ENCODE measurements at regions not wholly inside any gene's neighbourhood (a gene's known extent, or its start where the extent isn't known, plus 50 kb on each side); places are given as distances from the start of the nearest gene placed in this dataset.

DNA sequence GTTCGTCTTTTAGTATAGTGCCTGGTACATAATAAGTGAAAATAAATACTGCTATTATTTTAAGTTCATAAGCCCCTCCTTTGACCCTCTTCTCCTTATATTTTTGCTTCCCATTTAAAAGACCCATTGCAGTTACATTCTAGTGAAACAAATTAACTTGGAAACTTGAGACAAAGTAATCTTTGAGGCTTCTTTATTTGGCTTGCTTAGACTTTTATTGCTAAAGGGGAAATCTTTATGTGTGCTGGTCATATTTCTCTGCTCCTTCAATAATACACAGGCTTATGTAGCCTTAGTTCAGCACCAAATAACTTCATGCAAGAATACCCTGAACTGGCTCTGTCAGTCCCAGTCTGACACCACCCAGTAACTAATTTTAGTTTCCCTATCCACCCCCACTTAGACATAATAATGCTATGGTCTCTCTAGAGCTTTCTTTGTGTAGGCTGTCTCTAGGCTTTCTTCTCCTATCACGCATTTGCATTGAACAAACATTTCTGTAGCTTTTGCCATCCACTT lies 257.8 kb downstream of the OMA1 start:
- H3K27ac ChIP-seq (ENCODE audit: low read depth in 1 of 3, low read length in 2 of 3) = no peak overlapping the region
- WGBS, 3 donors = 83 to 91% (median 83%) methylated on average over 2 of the region's 2 CpGs
- DNase-seq = no peak
- H3K27me3 ChIP-seq (ENCODE audit: control insufficient read depth in 3 of 3, insufficient read depth in 3 of 3, low read length in 3 of 3) = no peaks in the 10 kb centered on the region
- FAIRE-seq = no peak
- H3K9me3 ChIP-seq (ENCODE audit: control insufficient read depth in 2 of 2, insufficient read depth in 1 of 2, low read depth in 1 of 2, low read length in 1 of 2) = no peaks in the 10 kb centered on the region
- H3K36me3 ChIP-seq (ENCODE audit: control insufficient read depth in 3 of 3, insufficient read depth in 2 of 3, low read depth in 1 of 3, low read length in 3 of 3) = no peaks in the 10 kb centered on the region
- H3K4me3 ChIP-seq (ENCODE audit: low read depth in 1 of 3, low read length in 3 of 3) = no peak overlapping the region
- H3K4me1 ChIP-seq (ENCODE audit: control insufficient read depth in 3 of 3, insufficient read depth in 2 of 3, low read depth in 1 of 3, low read length in 2 of 3) = no peaks in the 10 kb centered on the region

DNA sequence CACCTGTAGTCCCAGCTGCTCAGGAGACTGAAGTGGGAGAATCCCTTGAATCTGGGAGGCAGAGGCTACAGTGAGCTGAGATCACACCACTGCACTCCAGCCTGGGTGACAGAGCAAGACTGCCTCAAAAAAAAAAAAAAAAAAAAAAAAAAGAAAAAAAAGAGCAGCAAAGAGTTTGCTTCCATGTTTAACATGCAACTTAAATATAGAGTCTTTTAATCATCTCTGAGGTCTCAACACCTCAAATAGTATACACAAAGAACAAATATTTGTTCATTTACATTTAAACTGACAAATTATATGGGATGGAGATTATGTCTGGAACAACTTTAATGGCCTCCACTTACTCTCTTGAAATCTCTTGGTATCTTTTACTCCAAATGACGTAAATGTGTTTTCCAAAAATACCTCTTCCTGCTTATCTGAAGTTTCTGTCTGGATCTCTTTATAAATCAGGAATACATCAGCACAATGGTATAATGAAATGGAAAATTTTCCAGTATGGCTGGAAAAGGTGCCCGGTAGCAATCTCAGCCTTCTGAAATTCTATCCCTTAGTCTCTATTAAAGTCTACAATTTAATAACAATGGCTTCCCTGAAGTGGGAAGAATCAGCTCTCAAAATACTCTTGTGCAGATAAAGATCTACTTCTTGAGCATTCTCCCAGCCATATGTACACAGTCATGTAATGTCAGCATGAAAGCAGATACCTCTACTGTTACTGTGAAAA lies 258.5 kb downstream of the OMA1 start:
- FAIRE-seq (no peak), DNase-seq (no peak)
- 83 to 90% (median 86%) methylated on average over 2 of the region's 2 CpGs for WGBS, 3 donors
- Histone ChIP-seq H3K27ac (ENCODE audit: low read depth in 1 of 3, low read length in 2 of 3) (no peak overlapping the region), H3K4me3 (ENCODE audit: low read depth in 1 of 3, low read length in 3 of 3) (no peak overlapping the region), H3K4me1 (ENCODE audit: control insufficient read depth in 3 of 3, insufficient read depth in 2 of 3, low read depth in 1 of 3, low read length in 2 of 3) (no peaks in the 10 kb centered on the region), H3K9me3 (ENCODE audit: control insufficient read depth in 2 of 2, insufficient read depth in 1 of 2, low read depth in 1 of 2, low read length in 1 of 2) (no peaks in the 10 kb centered on the region), H3K36me3 (ENCODE audit: control insufficient read depth in 3 of 3, insufficient read depth in 2 of 3, low read depth in 1 of 3, low read length in 3 of 3) (no peaks in the 10 kb centered on the region), H3K27me3 (ENCODE audit: control insufficient read depth in 3 of 3, insufficient read depth in 3 of 3, low read length in 3 of 3) (no peaks in the 10 kb centered on the region)

DNA sequence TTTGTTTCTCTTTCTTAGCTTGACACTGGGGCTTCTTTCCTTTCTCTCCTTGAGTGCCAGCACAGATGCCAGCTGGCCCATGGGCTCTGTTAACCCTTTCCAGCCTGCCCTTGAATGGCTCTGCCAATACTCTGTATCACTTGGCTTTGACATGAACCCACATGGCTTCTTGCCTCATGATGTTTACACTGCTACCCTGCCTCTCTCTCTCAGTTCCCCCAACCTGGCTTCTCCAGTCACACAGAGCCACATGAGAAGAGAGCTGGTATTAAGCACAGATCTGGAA lies 262.4 kb downstream of the OMA1 start:
- no peaks in the 10 kb centered on the region for H3K27me3 ChIP-seq (ENCODE audit: control insufficient read depth in 3 of 3, insufficient read depth in 3 of 3, low read length in 3 of 3)
- no peaks in the 10 kb centered on the region for H3K36me3 ChIP-seq (ENCODE audit: control insufficient read depth in 3 of 3, insufficient read depth in 2 of 3, low read depth in 1 of 3, low read length in 3 of 3)
- H3K27ac ChIP-seq (ENCODE audit: low read depth in 1 of 3, low read length in 2 of 3) = no peak overlapping the region
- no peaks in the 10 kb centered on the region for H3K4me1 ChIP-seq (ENCODE audit: control insufficient read depth in 3 of 3, insufficient read depth in 2 of 3, low read depth in 1 of 3, low read length in 2 of 3)
- DNase-seq = no peak
- no peak overlapping the region for H3K4me3 ChIP-seq (ENCODE audit: low read depth in 1 of 3, low read length in 3 of 3)
- FAIRE-seq = no peak
- no peaks in the 10 kb centered on the region for H3K9me3 ChIP-seq (ENCODE audit: control insufficient read depth in 2 of 2, insufficient read depth in 1 of 2, low read depth in 1 of 2, low read length in 1 of 2)

DNA sequence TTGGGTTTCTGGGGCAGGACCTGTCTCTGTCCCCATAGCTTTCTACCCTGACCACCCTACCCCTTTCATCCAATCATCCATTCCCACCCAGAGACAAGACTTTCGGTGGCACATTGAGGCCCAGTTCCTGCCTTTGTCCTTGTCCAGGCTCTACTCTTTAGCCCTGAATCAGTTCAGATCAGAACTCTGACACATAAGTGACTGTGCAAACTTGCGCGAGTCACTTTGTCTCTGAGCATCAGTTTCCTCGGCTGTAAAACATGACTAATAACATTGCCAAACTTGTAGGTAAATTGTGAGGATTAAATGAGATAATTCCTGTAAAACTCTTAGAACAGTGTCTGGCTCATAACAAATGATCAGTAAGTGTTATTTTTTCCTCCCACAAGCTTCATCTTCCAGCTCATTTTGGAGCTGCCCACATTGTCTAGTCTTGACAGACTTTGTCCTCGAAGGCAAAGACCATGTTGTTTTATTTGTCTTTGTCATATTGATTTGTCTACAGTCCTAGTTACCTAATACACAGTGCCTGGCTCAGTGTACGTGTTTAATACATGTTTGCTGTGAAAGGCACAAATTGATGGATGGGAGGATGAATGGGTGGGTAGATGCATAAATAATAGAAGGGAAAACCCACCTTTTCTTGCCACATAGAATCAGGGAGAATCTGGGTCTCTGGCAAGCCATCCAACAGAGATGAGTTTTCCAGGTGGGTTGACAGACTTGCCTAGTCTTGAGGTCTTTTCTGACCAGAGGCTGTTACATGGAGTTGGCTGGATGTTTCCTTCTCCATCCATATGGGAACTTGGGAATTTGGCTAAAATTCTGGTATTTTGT lies 262.9 kb downstream of the OMA1 start:
- H3K27me3 ChIP-seq (ENCODE audit: control insufficient read depth in 3 of 3, insufficient read depth in 3 of 3, low read length in 3 of 3) = no peaks in the 10 kb centered on the region
- no peaks in the 10 kb centered on the region for H3K36me3 ChIP-seq (ENCODE audit: control insufficient read depth in 3 of 3, insufficient read depth in 2 of 3, low read depth in 1 of 3, low read length in 3 of 3)
- no peak overlapping the region for H3K4me3 ChIP-seq (ENCODE audit: low read depth in 1 of 3, low read length in 3 of 3)
- FAIRE-seq (no peak), DNase-seq (no peak)
- WGBS, 3 donors = 72 to 77% (median 74%) methylated on average over 6 of the region's 6 CpGs
- no peak overlapping the region for H3K27ac ChIP-seq (ENCODE audit: low read depth in 1 of 3, low read length in 2 of 3)
- no peaks in the 10 kb centered on the region for H3K4me1 ChIP-seq (ENCODE audit: control insufficient read depth in 3 of 3, insufficient read depth in 2 of 3, low read depth in 1 of 3, low read length in 2 of 3)
- H3K9me3 ChIP-seq (ENCODE audit: control insufficient read depth in 2 of 2, insufficient read depth in 1 of 2, low read depth in 1 of 2, low read length in 1 of 2) = no peaks in the 10 kb centered on the region

DNA sequence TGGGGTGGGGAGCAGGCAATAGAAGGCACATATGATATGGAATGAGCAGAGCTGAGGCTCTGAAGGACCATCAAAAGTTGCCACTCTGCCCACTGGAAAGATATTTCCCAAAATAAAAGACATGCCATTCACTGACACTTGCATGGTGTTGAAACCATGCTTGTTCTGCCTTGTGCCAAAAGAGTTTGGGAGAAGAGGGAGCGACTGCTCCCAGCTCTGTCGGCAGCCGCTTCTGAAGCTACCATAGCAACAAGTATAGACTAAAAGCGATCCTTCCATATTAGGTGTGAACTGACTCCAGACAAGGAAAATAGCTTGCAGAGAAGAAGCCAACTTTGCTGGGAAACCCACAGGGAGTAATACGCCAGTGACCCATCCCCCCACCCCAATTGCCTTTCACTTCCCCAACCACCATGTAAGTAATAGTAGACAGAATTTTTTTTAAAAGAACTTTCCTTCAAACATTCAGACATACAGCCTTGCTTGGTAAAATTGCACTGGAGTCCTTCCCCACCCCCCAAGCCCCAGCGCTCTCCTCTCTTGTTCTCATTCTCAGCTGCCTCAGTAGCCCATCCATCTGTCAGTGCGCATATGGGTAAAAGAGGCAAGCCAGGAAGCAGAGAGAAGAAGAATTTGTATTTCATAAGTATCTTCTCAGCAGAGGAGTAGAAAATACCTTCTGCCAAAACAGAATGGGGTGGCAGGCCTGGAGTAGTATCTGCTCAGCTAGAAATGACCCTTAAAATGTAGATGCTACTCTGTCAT lies 263.7 kb downstream of the OMA1 start:
- Histone ChIP-seq H3K4me1 (ENCODE audit: control insufficient read depth in 3 of 3, insufficient read depth in 2 of 3, low read depth in 1 of 3, low read length in 2 of 3) (no peaks in the 10 kb centered on the region), H3K27ac (ENCODE audit: low read depth in 1 of 3, low read length in 2 of 3) (no peak overlapping the region), H3K9me3 (ENCODE audit: control insufficient read depth in 2 of 2, insufficient read depth in 1 of 2, low read depth in 1 of 2, low read length in 1 of 2) (no peaks in the 10 kb centered on the region), H3K36me3 (ENCODE audit: control insufficient read depth in 3 of 3, insufficient read depth in 2 of 3, low read depth in 1 of 3, low read length in 3 of 3) (no peaks in the 10 kb centered on the region), H3K4me3 (ENCODE audit: low read depth in 1 of 3, low read length in 3 of 3) (no peak overlapping the region), H3K27me3 (ENCODE audit: control insufficient read depth in 3 of 3, insufficient read depth in 3 of 3, low read length in 3 of 3) (no peaks in the 10 kb centered on the region)
- no peak for FAIRE-seq
- no peak for DNase-seq
- WGBS, 3 donors = 67 to 81% (median 73%) methylated on average over 7 of the region's 7 CpGs

DNA sequence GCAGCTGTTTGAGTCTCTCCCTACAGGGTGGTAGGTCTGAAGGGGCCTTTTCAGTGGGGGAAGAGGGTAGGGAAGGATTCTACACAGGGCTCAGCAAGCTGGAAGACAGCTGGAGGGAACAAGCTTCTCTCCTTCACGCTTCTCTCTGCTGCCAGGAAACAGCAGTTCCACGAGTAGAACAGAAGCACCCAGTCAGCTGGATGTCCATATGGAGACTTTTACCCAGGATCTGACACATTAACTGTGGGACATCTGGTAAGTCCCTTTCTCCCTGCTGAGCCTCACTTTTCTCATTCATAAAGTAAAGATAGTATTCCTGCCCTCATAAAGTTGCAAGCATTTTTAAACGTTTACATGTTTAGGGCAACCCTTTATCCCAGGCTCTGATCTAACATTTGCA lies 280.3 kb downstream of the OMA1 start:
- peaks cover 0 to 2% (median 0%) of the 10 kb centered on the region in 3 donors for H3K27me3 ChIP-seq (ENCODE audit: control insufficient read depth in 3 of 3, insufficient read depth in 3 of 3, low read length in 3 of 3)
- FAIRE-seq = no peak
- no peak overlapping the region for H3K4me3 ChIP-seq (ENCODE audit: low read depth in 1 of 3, low read length in 3 of 3)
- no peaks in the 10 kb centered on the region for H3K9me3 ChIP-seq (ENCODE audit: control insufficient read depth in 2 of 2, insufficient read depth in 1 of 2, low read depth in 1 of 2, low read length in 1 of 2)
- no peak for DNase-seq
- 53 to 62% (median 56%) methylated on average over 3 of the region's 3 CpGs for WGBS, 3 donors
- no peaks in the 10 kb centered on the region for H3K36me3 ChIP-seq (ENCODE audit: control insufficient read depth in 3 of 3, insufficient read depth in 2 of 3, low read depth in 1 of 3, low read length in 3 of 3)
- no peak overlapping the region for H3K27ac ChIP-seq (ENCODE audit: low read depth in 1 of 3, low read length in 2 of 3)
- H3K4me1 ChIP-seq (ENCODE audit: control insufficient read depth in 3 of 3, insufficient read depth in 2 of 3, low read depth in 1 of 3, low read length in 2 of 3) = no peaks in the 10 kb centered on the region

DNA sequence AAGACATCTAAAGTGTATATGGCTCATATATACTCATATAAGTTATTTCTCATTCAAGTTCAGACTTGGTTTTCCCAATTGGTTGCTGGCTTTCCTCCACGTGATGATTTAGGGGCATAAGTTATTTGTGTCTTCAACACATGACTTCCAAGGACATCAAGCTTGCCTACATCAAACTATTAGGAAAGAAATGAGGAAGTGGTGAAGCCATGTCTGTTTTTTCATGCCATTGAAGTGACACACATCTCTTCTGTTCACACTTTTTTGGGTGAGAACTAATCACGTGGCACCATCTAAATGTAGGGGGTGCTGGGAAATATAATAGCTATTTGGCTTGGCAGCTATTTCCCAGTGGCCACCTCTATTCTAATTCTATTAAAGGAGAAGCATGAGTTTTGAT lies 282.1 kb downstream of the OMA1 start:
- H3K9me3 ChIP-seq (ENCODE audit: control insufficient read depth in 2 of 2, insufficient read depth in 1 of 2, low read depth in 1 of 2, low read length in 1 of 2) = no peaks in the 10 kb centered on the region
- no peaks in the 10 kb centered on the region for H3K36me3 ChIP-seq (ENCODE audit: control insufficient read depth in 3 of 3, insufficient read depth in 2 of 3, low read depth in 1 of 3, low read length in 3 of 3)
- H3K4me1 ChIP-seq (ENCODE audit: control insufficient read depth in 3 of 3, insufficient read depth in 2 of 3, low read depth in 1 of 3, low read length in 2 of 3) = no peaks in the 10 kb centered on the region
- DNase-seq = no peak
- peaks cover 0 to 2% (median 0%) of the 10 kb centered on the region in 3 donors for H3K27me3 ChIP-seq (ENCODE audit: control insufficient read depth in 3 of 3, insufficient read depth in 3 of 3, low read length in 3 of 3)
- 54 to 62% (median 60%) methylated on average over 2 of the region's 2 CpGs for WGBS, 3 donors
- no peak overlapping the region for H3K4me3 ChIP-seq (ENCODE audit: low read depth in 1 of 3, low read length in 3 of 3)
- no peak for FAIRE-seq
- no peak overlapping the region for H3K27ac ChIP-seq (ENCODE audit: low read depth in 1 of 3, low read length in 2 of 3)

DNA sequence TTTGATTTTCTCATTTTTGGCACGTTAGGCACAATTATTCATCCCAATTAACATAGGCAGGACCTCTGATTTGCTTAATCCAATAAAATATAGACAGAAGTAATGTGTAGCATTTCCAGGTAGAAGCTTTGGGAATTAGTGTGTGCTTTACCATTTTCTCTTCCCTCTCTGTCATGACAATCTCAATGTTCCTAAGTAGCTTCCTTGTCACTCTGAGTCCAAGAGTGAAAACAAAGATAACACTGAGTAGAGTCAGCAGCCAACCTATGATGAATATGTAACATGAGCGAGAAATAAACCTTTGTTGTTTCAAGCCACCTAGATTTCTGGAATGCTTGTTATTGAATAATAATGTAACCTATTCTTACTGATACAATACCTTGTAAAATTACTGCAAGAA lies 283.8 kb downstream of the OMA1 start:
- WGBS, 3 donors = 75 to 80% (median 79%) methylated on average over 2 of the region's 2 CpGs
- Histone ChIP-seq H3K27ac (ENCODE audit: low read depth in 1 of 3, low read length in 2 of 3) (no peak overlapping the region), H3K4me3 (ENCODE audit: low read depth in 1 of 3, low read length in 3 of 3) (no peak overlapping the region), H3K27me3 (ENCODE audit: control insufficient read depth in 3 of 3, insufficient read depth in 3 of 3, low read length in 3 of 3) (peaks cover 0 to 4% (median 0%) of the 10 kb centered on the region in 3 donors), H3K4me1 (ENCODE audit: control insufficient read depth in 3 of 3, insufficient read depth in 2 of 3, low read depth in 1 of 3, low read length in 2 of 3) (no peaks in the 10 kb centered on the region), H3K9me3 (ENCODE audit: control insufficient read depth in 2 of 2, insufficient read depth in 1 of 2, low read depth in 1 of 2, low read length in 1 of 2) (no peaks in the 10 kb centered on the region), H3K36me3 (ENCODE audit: control insufficient read depth in 3 of 3, insufficient read depth in 2 of 3, low read depth in 1 of 3, low read length in 3 of 3) (no peaks in the 10 kb centered on the region)
- FAIRE-seq (no peak), DNase-seq (no peak)

Measured in small intestine (tissue), 7 donors.